ENCODE measurements at regions not wholly inside any gene's neighbourhood (a gene's known extent, or its start where the extent isn't known, plus 50 kb on each side); places are given as distances from the start of the nearest gene placed in this dataset.
"Not testable (repeated sequence)": the region's sequence is repeated elsewhere in the genome, so short reads cannot be mapped to it uniquely, and the experiment has no call there.

GRCh38 chr9:129539446-129539845 is 81.5 kb downstream of the C9orf50 start:
- H3K27ac ChIP-seq (ENCODE audit: low read length): no peak overlapping the region
- no peaks in the 10 kb centered on the region for H3K9me2 ChIP-seq (replicated peaks; ENCODE audit: insufficient read depth, low read length)
- H3K9me3 ChIP-seq (replicated peaks; ENCODE audit: insufficient read depth, low read length): no peaks in the 10 kb centered on the region
- H3K9ac ChIP-seq (ENCODE audit: low read length): no peak overlapping the region
- TF ChIP-seq CTCF (IDR thresholded peaks at IDR 0.05; ENCODE audit: low read length): no peak
- H3F3A ChIP-seq (ENCODE audit: insufficient read depth, low read length): no peaks in the 10 kb centered on the region
- H4K20me1 ChIP-seq (ENCODE audit: insufficient read depth, low read length): no peaks in the 10 kb centered on the region
- no peak overlapping the region for H3K4me2 ChIP-seq (ENCODE audit: low read depth, low read length)
- no peaks in the 10 kb centered on the region for H3K79me2 ChIP-seq (ENCODE audit: low read length)
- H3K27me3 ChIP-seq (replicated peaks; ENCODE audit: insufficient read depth, low read length): peaks cover 28% of the 10 kb centered on the region
- no peak overlapping the region for H2AFZ ChIP-seq (ENCODE audit: low read length)
- DNase-seq: no peak
- no peak overlapping the region for H3K4me3 ChIP-seq (ENCODE audit: low read length)
- no peaks in the 10 kb centered on the region for H3K36me3 ChIP-seq (replicated peaks; ENCODE audit: insufficient read depth, low read length)
- H3K4me1 ChIP-seq (ENCODE audit: low read length): no peaks in the 10 kb centered on the region

GRCh38 chr9:129531860-129532402 is 89.0 kb downstream of the C9orf50 start:
- not testable (repeated sequence) for H3K9me2 ChIP-seq (replicated peaks; ENCODE audit: insufficient read depth, low read length); DNase-seq; H3K9ac ChIP-seq (ENCODE audit: low read length); H4K20me1 ChIP-seq (ENCODE audit: insufficient read depth, low read length); H3K9me3 ChIP-seq (replicated peaks; ENCODE audit: insufficient read depth, low read length); H2AFZ ChIP-seq (ENCODE audit: low read length); H3K4me3 ChIP-seq (ENCODE audit: low read length); H3K27ac ChIP-seq (ENCODE audit: low read length); H3K79me2 ChIP-seq (ENCODE audit: low read length); H3F3A ChIP-seq (ENCODE audit: insufficient read depth, low read length); H3K27me3 ChIP-seq (replicated peaks; ENCODE audit: insufficient read depth, low read length); H3K36me3 ChIP-seq (replicated peaks; ENCODE audit: insufficient read depth, low read length); H3K4me2 ChIP-seq (ENCODE audit: low read depth, low read length); H3K4me1 ChIP-seq (ENCODE audit: low read length)

- H3K4me3 ChIP-seq (ENCODE audit: low read length); H3K36me3 ChIP-seq (replicated peaks; ENCODE audit: insufficient read depth, low read length); H3K27ac ChIP-seq (ENCODE audit: low read length); H3K79me2 ChIP-seq (ENCODE audit: low read length); H3F3A ChIP-seq (ENCODE audit: insufficient read depth, low read length); H3K27me3 ChIP-seq (replicated peaks; ENCODE audit: insufficient read depth, low read length); DNase-seq; H3K4me1 ChIP-seq (ENCODE audit: low read length); H3K4me2 ChIP-seq (ENCODE audit: low read depth, low read length); H2AFZ ChIP-seq (ENCODE audit: low read length); H3K9me3 ChIP-seq (replicated peaks; ENCODE audit: insufficient read depth, low read length); H4K20me1 ChIP-seq (ENCODE audit: insufficient read depth, low read length); H3K9ac ChIP-seq (ENCODE audit: low read length); H3K9me2 ChIP-seq (replicated peaks; ENCODE audit: insufficient read depth, low read length): not testable (repeated sequence)
These were observed 92.9 kb downstream of the C9orf50 start for GRCh38 chr9:129527955-129528354.

GRCh38 chr9:129525656-129526196 is 95.2 kb downstream of the C9orf50 start:
- Histone ChIP-seq H3K9me3 (replicated peaks; ENCODE audit: insufficient read depth, low read length) (no peaks in the 10 kb centered on the region), H3K9ac (ENCODE audit: low read length) (no peak overlapping the region), H3K27ac (ENCODE audit: low read length) (no peak overlapping the region), H3F3A (ENCODE audit: insufficient read depth, low read length) (no peaks in the 10 kb centered on the region), H3K27me3 (replicated peaks; ENCODE audit: insufficient read depth, low read length) (no peaks in the 10 kb centered on the region), H4K20me1 (ENCODE audit: insufficient read depth, low read length) (no peaks in the 10 kb centered on the region), H3K79me2 (ENCODE audit: low read length) (no peaks in the 10 kb centered on the region), H3K9me2 (replicated peaks; ENCODE audit: insufficient read depth, low read length) (no peaks in the 10 kb centered on the region), H3K4me1 (ENCODE audit: low read length) (no peaks in the 10 kb centered on the region), H3K36me3 (replicated peaks; ENCODE audit: insufficient read depth, low read length) (no peaks in the 10 kb centered on the region), H2AFZ (ENCODE audit: low read length) (no peak overlapping the region), H3K4me2 (ENCODE audit: low read depth, low read length) (no peak overlapping the region), H3K4me3 (ENCODE audit: low read length) (no peak overlapping the region)
- no peak for TF ChIP-seq CTCF (IDR thresholded peaks at IDR 0.05; ENCODE audit: low read length)
- no peak for TF ChIP-seq EZH2phosphoT487 (IDR thresholded peaks at IDR 0.05; ENCODE audit: low read length)
- no peak for TF ChIP-seq EZH2 (optimal IDR thresholded peaks at IDR 0.05; ENCODE audit: low read depth, low read length)
- no peak for DNase-seq

All from MM.1S (cell line).